Mesothelial cell of epicardium (in vitro differentiated cells): ENCODE measurements at regions not wholly inside any gene's neighbourhood (a gene's known extent, or its start where the extent isn't known, plus 50 kb on each side); places are given as distances from the start of the nearest gene placed in this dataset.

Experiments used
- DNase-seq, 2 experiments: peaks; one replicate each; pipeline ENCODE4 v3.0.0; 2021; ENCODE audit warnings: low spot score in 2 of 2; ENCODE audit not compliant: unreplicated experiment in 2 of 2
- H3K27ac Mint-ChIP-seq: 2 replicates; pipeline ENCODE4 v1.8.0; 2021; ENCODE audit warnings: mixed read lengths
- H3K27me3 Mint-ChIP-seq: 2 replicates; pipeline ENCODE4 v1.8.0; 2021; ENCODE audit warnings: low read depth, mixed read lengths
- H3K36me3 Mint-ChIP-seq: 2 replicates; pipeline ENCODE4 v1.8.0; 2021; ENCODE audit warnings: mixed read lengths
- H3K4me1 Mint-ChIP-seq: 2 replicates; pipeline ENCODE4 v1.8.0; 2021; ENCODE audit warnings: mixed read lengths
- H3K4me3 Mint-ChIP-seq: 2 replicates; pipeline ENCODE4 v1.8.0; 2021; ENCODE audit warnings: mild to moderate bottlenecking, moderate library complexity, mixed read lengths
- H3K9me3 Mint-ChIP-seq: 2 replicates; pipeline ENCODE4 v1.8.0; 2021; ENCODE audit warnings: mixed read lengths
- CTCF ChIP-seq: fragments of 200-600 bp; sonication (generic); IDR thresholded peaks from one replicate; pipeline ENCODE4 v1.5.0; 2021; ENCODE audit warnings: antibody characterized with exemption; ENCODE audit not compliant: unreplicated experiment

GRCh38 chr3:59101231-59101736 is 51.5 kb upstream of the CFAP20DC start:
- H3K4me3 Mint-ChIP-seq, result no peak overlapping the region
- H3K27me3 Mint-ChIP-seq, result peaks cover 17% of the 10 kb centered on the region
- H3K36me3 Mint-ChIP-seq, result no peaks in the 10 kb centered on the region
- DNase-seq, result no peak
- no peak overlapping the region for H3K27ac Mint-ChIP-seq
- TF ChIP-seq CTCF, result no peak
- peaks cover 4% of the 10 kb centered on the region for H3K4me1 Mint-ChIP-seq
- peaks cover 26% of the 10 kb centered on the region for H3K9me3 Mint-ChIP-seq
